ENCODE measurements at regions not wholly inside any gene's neighbourhood (a gene's known extent, or its start where the extent isn't known, plus 50 kb on each side); places are given as distances from the start of the nearest gene placed in this dataset.

DNA sequence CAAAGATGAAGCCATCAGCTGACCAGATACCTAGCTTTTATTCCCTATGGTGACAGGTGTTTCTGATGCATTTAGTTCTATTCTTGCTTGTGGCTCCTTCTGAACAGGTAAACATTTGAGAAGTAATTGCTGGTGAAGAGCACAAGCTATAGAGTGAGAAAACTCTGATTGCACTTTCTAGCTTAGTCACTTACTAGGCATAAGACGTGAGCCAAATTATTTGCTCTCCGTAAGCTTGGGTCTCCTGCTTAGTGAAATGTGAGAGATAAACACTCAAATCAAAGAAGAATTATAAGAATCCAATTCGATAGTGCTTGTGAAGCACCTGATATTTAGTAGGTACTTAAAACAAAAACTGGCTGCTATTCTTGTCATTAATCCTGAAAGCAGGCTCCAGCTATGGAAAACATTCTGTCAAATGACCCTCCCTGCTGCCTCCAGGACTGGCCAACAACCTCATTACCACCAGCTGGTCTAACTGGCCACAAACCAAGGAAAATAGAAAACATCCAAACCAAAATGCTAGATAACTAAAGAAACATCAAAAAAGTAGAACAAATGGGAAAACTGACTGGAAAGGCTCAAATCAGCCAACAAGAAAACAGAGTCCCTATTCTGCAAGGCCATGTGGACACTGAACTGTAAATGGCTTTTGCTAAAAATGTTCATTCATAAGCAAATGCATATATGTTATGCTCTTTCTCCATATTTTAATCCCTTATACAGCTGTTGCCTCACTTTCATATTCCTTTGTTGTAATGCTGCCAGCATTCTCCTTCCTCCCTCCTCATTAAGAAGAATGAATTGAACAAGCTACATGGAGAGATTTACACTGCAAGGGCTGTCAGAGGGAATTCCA lies 616.1 kb downstream of the DTWD2 start:
- TF ChIP-seq, protein P1, sequence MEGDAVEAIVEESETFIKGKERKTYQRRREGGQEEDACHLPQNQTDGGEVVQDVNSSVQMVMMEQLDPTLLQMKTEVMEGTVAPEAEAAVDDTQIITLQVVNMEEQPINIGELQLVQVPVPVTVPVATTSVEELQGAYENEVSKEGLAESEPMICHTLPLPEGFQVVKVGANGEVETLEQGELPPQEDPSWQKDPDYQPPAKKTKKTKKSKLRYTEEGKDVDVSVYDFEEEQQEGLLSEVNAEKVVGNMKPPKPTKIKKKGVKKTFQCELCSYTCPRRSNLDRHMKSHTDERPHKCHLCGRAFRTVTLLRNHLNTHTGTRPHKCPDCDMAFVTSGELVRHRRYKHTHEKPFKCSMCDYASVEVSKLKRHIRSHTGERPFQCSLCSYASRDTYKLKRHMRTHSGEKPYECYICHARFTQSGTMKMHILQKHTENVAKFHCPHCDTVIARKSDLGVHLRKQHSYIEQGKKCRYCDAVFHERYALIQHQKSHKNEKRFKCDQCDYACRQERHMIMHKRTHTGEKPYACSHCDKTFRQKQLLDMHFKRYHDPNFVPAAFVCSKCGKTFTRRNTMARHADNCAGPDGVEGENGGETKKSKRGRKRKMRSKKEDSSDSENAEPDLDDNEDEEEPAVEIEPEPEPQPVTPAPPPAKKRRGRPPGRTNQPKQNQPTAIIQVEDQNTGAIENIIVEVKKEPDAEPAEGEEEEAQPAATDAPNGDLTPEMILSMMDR (conservative IDR thresholded peaks at IDR 0.05 in 1 of 2, IDR thresholded peaks at IDR 0.05 in 1 of 2; ENCODE audit: extremely low read depth in 1 of 2, insufficient read depth in 1 of 2, low read depth in 1 of 2, low read length in 2 of 2) = no peak
- TF ChIP-seq EZH2 (IDR thresholded peaks at IDR 0.05; ENCODE audit: borderline replicate concordance, low read length) = no peak

Data from mammary epithelial cell (primary cell).